HEK293T (cell line): ENCODE measurements at regions not wholly inside any gene's neighbourhood (a gene's known extent, or its start where the extent isn't known, plus 50 kb on each side); places are given as distances from the start of the nearest gene placed in this dataset.

Experiments
- ARNT ChIP-seq: fragments of 450-650 bp; IDR thresholded peaks from 2 replicates; pipeline ENCODE4 v1.6.1; 2017; ENCODE audit warnings: mild to moderate bottlenecking
- BHLHE40 ChIP-seq: fragments of 450-650 bp; IDR thresholded peaks from 2 replicates; pipeline ENCODE4 v1.6.1; 2016; ENCODE audit warnings: mild to moderate bottlenecking, moderate library complexity, borderline replicate concordance
- ELF4 ChIP-seq: fragments of 450-650 bp; IDR thresholded peaks from 2 replicates; pipeline ENCODE4 v1.6.1; 2017; ENCODE audit warnings: antibody characterized with exemption
- FOXM1 ChIP-seq: fragments of 450-650 bp; IDR thresholded peaks from 2 replicates; pipeline ENCODE4 v1.6.1; 2017; ENCODE audit warnings: mild to moderate bottlenecking, borderline replicate concordance
- NFRKB ChIP-seq: fragments of 450-650 bp; IDR thresholded peaks from 2 replicates; pipeline ENCODE4 v1.6.1; 2016; ENCODE audit warnings: mild to moderate bottlenecking, moderate library complexity
- SP1 ChIP-seq: fragments of 450-650 bp; IDR thresholded peaks from 2 replicates; pipeline ENCODE4 v1.6.1; 2017
- SUZ12 ChIP-seq: fragments of 450-650 bp; IDR thresholded peaks from 2 replicates; pipeline ENCODE4 v1.6.1; 2016; ENCODE audit warnings: mild to moderate bottlenecking
- TARDBP ChIP-seq: fragments of 450-650 bp; IDR thresholded peaks from 2 replicates; pipeline ENCODE4 v1.6.1; 2016

DNA sequence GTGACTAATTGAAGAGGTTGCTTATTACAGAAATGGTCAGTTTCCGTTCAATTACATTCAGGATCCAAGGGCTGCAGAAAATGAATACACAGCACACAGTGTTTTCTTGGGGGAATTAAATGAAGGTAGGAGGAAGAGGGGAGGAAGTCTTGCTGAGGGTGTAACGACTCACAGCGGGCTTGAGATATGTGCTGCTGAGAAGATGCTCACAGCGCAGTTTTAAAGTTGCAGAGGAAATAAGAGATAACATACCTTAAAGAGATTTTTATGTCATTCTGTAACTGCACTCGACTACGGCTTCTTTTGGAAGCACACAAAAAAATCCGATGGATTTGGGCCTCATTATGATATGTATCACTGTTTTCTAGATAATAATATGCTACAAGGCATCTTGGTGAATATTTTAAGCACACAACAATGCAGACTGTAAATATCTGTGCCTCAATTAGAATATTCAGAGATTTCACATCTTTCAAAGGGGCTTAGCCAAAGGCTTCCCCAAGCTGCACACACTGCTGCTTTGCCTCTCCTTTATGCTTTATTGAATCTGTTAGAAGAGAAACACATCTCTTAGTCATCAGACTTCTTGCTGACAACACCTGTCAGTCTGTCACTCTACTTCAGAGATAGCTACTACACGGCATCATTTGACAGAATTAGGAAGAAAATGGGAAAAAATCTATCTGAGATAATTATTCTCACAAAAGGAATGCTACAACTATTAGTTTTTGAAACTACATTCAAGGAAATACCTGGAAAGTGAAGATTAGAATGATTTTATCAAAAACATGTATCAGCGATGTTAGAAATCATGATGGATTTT is 773.2 kb downstream of the OTOL1 start:
- TF ChIP-seq FOXM1 (no peak), TARDBP (no peak), BHLHE40 (no peak), SUZ12 (no peak), ARNT (no peak), SP1 (no peak), NFRKB (no peak), ELF4 (no peak)
